Heart left ventricle (tissue), 13 donors: ENCODE measurements at regions not wholly inside any gene's neighbourhood (a gene's known extent, or its start where the extent isn't known, plus 50 kb on each side); places are given as distances from the start of the nearest gene placed in this dataset.

Experiments
- POLR2A ChIP-seq, 2 donors: fragments of 450-650 bp; IDR thresholded peaks; one replicate each; pipeline ENCODE4 v1.6.1; 2017; ENCODE audit warnings: antibody characterized with exemption in 2 of 2, mild to moderate bottlenecking in 2 of 2, moderate library complexity in 2 of 2
- TF ChIP-seq, protein P1 (sequence below), 12 donors: fragments of 200-600 bp; sonication (generic) in 4 of 12; IDR thresholded peaks; one replicate each; pipeline versions ENCODE4 v1.5.0 to v1.8.0; 2018 to 2022; ENCODE audit warnings: antibody characterized with exemption in 12 of 12, mild to moderate bottlenecking in 5 of 12
- donor health status: ischemic (EF 13 %, LVEDD 7.1; RV severe dilation, severe dysfunction).
- donor health status: DM: no; HTN: yes; CAD: no.
- donor health status: DM: no; HTN: no; CAD: no.
- donor health status: ischemic (EF 25% LVEDD 6.9; RV normal size, moderate dysfunction).
- donor health status: ischemic (EF 25% LVEDD 5.7; RV mildly dilated, moderate dysfunction).
- donor health status: ischemic (EF 35%, LVEDD 5.7; RV mildly dilated, moderate dysfunction).
- donor health status: nonischemic (EF 11% LVEDD 7.7; RV severe dilation, severe dysfunction).
- donor health status: DM: yes; HTN: yes; CAD: no.
- donor health status: PGD.
- donor health status: ischemic (EF 29% LVEDD 5.4; RV normal size, mild dysfunction).
- donor health status: nonischemic (EF 23%, LVEDD 6.1; RV moderate dilation, normal function).

DNA sequence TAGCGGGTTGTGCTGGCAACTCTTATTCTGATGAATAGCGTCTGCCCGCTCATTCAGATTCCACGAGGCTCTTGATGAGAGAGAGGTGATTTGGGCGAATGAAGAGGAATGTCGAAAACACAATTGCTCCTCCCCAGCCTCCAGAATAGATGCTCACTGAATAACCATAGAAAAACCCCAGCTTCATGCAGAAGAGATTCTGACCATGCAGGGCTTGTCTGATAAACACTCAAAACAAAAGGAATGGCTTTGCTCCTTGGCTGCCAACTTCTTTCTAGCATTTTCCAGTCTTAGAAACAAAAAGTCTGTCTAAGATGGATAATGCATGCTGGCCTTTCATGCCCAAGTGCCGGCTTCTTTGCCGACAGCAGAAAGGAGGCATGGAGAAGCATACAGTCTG is 569.5 kb downstream of the MN1 start:
- TF ChIP-seq, protein P1, sequence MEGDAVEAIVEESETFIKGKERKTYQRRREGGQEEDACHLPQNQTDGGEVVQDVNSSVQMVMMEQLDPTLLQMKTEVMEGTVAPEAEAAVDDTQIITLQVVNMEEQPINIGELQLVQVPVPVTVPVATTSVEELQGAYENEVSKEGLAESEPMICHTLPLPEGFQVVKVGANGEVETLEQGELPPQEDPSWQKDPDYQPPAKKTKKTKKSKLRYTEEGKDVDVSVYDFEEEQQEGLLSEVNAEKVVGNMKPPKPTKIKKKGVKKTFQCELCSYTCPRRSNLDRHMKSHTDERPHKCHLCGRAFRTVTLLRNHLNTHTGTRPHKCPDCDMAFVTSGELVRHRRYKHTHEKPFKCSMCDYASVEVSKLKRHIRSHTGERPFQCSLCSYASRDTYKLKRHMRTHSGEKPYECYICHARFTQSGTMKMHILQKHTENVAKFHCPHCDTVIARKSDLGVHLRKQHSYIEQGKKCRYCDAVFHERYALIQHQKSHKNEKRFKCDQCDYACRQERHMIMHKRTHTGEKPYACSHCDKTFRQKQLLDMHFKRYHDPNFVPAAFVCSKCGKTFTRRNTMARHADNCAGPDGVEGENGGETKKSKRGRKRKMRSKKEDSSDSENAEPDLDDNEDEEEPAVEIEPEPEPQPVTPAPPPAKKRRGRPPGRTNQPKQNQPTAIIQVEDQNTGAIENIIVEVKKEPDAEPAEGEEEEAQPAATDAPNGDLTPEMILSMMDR (IDR thresholded peaks at IDR 0.05) = no peak
- TF ChIP-seq POLR2A (IDR thresholded peaks at IDR 0.05) = no peak
